ENCODE measurements at regions not wholly inside any gene's neighbourhood (a gene's known extent, or its start where the extent isn't known, plus 50 kb on each side); places are given as distances from the start of the nearest gene placed in this dataset.

GRCh38 chr16:5571446-5571845 is 473.9 kb upstream of the EEF2KMT start:
- TF ChIP-seq ZFP30 (CRISPR knock-in tag; IDR thresholded peaks at IDR 0.05) (no peak), ZNF565 (CRISPR knock-in tag; conservative IDR thresholded peaks at IDR 0.05; ENCODE audit: low read depth) (no peak), PATZ1 (CRISPR knock-in tag; IDR thresholded peaks at IDR 0.05; ENCODE audit: borderline replicate concordance) (no peak), POU6F1 (CRISPR knock-in tag; IDR thresholded peaks at IDR 0.05; ENCODE audit: borderline replicate concordance, low read depth) (no peak), TCF4 (CRISPR knock-in tag; IDR thresholded peaks at IDR 0.05; ENCODE audit: borderline replicate concordance) (no peak), CREB5 (CRISPR knock-in tag; IDR thresholded peaks at IDR 0.05; ENCODE audit: low read depth) (no peak), ESRRG (CRISPR knock-in tag; IDR thresholded peaks at IDR 0.05) (no peak), ARNTL (CRISPR knock-in tag; IDR thresholded peaks at IDR 0.05; ENCODE audit: borderline replicate concordance, low read depth) (no peak), GLIS3 (CRISPR knock-in tag; IDR thresholded peaks at IDR 0.05) (no peak), RARB (CRISPR knock-in tag; IDR thresholded peaks at IDR 0.05) (no peak), PPARA (CRISPR knock-in tag; IDR thresholded peaks at IDR 0.05; ENCODE audit: borderline replicate concordance) (no peak)

GRCh38 chr16:5561800-5562199 is 464.2 kb upstream of the EEF2KMT start:
- TF ChIP-seq ZNF565 (CRISPR knock-in tag; conservative IDR thresholded peaks at IDR 0.05; ENCODE audit: low read depth), result no peak
- no peak for TF ChIP-seq CSDC2 (CRISPR knock-in tag; IDR thresholded peaks at IDR 0.05)
- no peak for TF ChIP-seq CREB5 (CRISPR knock-in tag; IDR thresholded peaks at IDR 0.05; ENCODE audit: low read depth)
- TF ChIP-seq ZNF8 (CRISPR knock-in tag; IDR thresholded peaks at IDR 0.05), result no peak
- TF ChIP-seq ISL1 (CRISPR knock-in tag; IDR thresholded peaks at IDR 0.05), result no peak
- no peak for TF ChIP-seq TCF4 (CRISPR knock-in tag; IDR thresholded peaks at IDR 0.05; ENCODE audit: borderline replicate concordance)
- no peak for TF ChIP-seq TSHZ2 (CRISPR knock-in tag; IDR thresholded peaks at IDR 0.05)
- no peak for TF ChIP-seq OSR1 (CRISPR knock-in tag; IDR thresholded peaks at IDR 0.05)
- TF ChIP-seq SNAI2 (CRISPR knock-in tag; IDR thresholded peaks at IDR 0.05), result no peak
- TF ChIP-seq GLIS3 (CRISPR knock-in tag; IDR thresholded peaks at IDR 0.05), result no peak
- no peak for TF ChIP-seq POU6F1 (CRISPR knock-in tag; IDR thresholded peaks at IDR 0.05; ENCODE audit: borderline replicate concordance, low read depth)
- no peak for TF ChIP-seq PPARA (CRISPR knock-in tag; IDR thresholded peaks at IDR 0.05; ENCODE audit: borderline replicate concordance)
- ATAC-seq, result no peak

More at GRCh38 chr16:5571446-5571845, 473.9 kb upstream of the EEF2KMT start:
- ATAC-seq, result no peak

DNA sequence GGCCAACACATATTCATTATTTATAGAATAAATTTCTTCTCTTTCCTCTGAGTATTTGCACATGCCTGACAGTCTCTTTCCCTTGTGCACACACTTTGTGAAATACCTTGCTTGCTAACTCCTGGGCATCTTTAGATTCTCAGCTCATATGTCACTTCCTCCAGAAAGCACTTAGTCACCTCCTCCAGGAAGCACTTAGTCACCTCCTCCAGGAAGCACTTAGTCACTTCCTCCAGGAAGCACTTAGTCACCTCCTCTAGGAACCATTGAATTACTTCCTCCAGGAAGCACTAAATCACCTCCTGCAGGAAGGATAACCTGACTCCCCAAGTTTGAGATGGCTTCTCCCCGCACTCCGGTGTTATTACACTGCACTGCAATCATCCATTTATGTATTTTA is 462.5 kb upstream of the EEF2KMT start:
- TF ChIP-seq PPARA (CRISPR knock-in tag; IDR thresholded peaks at IDR 0.05; ENCODE audit: borderline replicate concordance) (no peak), RARB (CRISPR knock-in tag; IDR thresholded peaks at IDR 0.05) (no peak), TSHZ2 (CRISPR knock-in tag; IDR thresholded peaks at IDR 0.05) (no peak), ZNF565 (CRISPR knock-in tag; conservative IDR thresholded peaks at IDR 0.05; ENCODE audit: low read depth) (no peak), BACH2 (CRISPR knock-in tag; IDR thresholded peaks at IDR 0.05; ENCODE audit: borderline replicate concordance) (no peak)
- no peak for ATAC-seq

Measured in SK-N-SH treated with all-trans-retinoic acid at 6 μM for 48 hours (cell line).